ENCODE measurements at regions not wholly inside any gene's neighbourhood (a gene's known extent, or its start where the extent isn't known, plus 50 kb on each side); places are given as distances from the start of the nearest gene placed in this dataset.

DNA sequence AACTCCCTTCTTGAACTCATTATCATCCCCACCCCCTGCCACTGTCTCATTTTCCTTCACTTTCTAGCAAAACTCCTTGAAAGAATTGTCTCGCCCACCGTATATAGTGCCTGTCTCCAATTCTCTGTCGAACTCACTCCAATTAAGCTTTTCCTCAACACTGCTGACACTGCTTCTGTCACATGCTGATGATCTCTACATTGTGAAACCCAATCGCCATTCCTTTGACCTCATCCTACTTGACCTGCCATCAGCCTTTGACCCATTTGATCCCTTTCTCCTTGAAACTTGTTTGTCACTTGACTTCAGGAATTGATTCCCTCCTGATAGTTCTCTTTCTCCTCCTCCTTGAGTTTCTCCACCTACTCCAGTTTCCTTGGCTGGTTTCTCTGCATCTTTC lies 54.8 kb downstream of the CCDC71L start:
- TF ChIP-seq, protein P1, sequence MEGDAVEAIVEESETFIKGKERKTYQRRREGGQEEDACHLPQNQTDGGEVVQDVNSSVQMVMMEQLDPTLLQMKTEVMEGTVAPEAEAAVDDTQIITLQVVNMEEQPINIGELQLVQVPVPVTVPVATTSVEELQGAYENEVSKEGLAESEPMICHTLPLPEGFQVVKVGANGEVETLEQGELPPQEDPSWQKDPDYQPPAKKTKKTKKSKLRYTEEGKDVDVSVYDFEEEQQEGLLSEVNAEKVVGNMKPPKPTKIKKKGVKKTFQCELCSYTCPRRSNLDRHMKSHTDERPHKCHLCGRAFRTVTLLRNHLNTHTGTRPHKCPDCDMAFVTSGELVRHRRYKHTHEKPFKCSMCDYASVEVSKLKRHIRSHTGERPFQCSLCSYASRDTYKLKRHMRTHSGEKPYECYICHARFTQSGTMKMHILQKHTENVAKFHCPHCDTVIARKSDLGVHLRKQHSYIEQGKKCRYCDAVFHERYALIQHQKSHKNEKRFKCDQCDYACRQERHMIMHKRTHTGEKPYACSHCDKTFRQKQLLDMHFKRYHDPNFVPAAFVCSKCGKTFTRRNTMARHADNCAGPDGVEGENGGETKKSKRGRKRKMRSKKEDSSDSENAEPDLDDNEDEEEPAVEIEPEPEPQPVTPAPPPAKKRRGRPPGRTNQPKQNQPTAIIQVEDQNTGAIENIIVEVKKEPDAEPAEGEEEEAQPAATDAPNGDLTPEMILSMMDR (IDR thresholded peaks at IDR 0.05) = no peak
- no peak for TF ChIP-seq POLR2A (IDR thresholded peaks at IDR 0.05)
- no peak for TF ChIP-seq POLR2AphosphoS5 (IDR thresholded peaks at IDR 0.05)
- no peak for TF ChIP-seq EP300 (IDR thresholded peaks at IDR 0.05; ENCODE audit: low read depth)
